ENCODE measurements at regions not wholly inside any gene's neighbourhood (a gene's known extent, or its start where the extent isn't known, plus 50 kb on each side); places are given as distances from the start of the nearest gene placed in this dataset.

- TF ChIP-seq, protein P1, sequence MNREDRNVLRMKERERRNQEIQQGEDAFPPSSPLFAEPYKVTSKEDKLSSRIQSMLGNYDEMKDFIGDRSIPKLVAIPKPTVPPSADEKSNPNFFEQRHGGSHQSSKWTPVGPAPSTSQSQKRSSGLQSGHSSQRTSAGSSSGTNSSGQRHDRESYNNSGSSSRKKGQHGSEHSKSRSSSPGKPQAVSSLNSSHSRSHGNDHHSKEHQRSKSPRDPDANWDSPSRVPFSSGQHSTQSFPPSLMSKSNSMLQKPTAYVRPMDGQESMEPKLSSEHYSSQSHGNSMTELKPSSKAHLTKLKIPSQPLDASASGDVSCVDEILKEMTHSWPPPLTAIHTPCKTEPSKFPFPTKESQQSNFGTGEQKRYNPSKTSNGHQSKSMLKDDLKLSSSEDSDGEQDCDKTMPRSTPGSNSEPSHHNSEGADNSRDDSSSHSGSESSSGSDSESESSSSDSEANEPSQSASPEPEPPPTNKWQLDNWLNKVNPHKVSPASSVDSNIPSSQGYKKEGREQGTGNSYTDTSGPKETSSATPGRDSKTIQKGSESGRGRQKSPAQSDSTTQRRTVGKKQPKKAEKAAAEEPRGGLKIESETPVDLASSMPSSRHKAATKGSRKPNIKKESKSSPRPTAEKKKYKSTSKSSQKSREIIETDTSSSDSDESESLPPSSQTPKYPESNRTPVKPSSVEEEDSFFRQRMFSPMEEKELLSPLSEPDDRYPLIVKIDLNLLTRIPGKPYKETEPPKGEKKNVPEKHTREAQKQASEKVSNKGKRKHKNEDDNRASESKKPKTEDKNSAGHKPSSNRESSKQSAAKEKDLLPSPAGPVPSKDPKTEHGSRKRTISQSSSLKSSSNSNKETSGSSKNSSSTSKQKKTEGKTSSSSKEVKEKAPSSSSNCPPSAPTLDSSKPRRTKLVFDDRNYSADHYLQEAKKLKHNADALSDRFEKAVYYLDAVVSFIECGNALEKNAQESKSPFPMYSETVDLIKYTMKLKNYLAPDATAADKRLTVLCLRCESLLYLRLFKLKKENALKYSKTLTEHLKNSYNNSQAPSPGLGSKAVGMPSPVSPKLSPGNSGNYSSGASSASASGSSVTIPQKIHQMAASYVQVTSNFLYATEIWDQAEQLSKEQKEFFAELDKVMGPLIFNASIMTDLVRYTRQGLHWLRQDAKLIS (CRISPR knock-in tag; IDR thresholded peaks at IDR 0.05; ENCODE audit: borderline replicate concordance): no peak
These were observed 261.3 kb upstream of the MEIS1 start (continued) for GRCh38 chr2:66173645-66174044.

GRCh38 chr2:66171530-66171929, 263.4 kb upstream of the MEIS1 start:
- no peak overlapping the region for H3K4me3 Mint-ChIP-seq
- no peaks in the 10 kb centered on the region for H3K27me3 Mint-ChIP-seq (ENCODE audit: low read depth)
- H3K4me1 Mint-ChIP-seq: no peaks in the 10 kb centered on the region; the same call in 1 of the 2 replicates
- H3K36me3 Mint-ChIP-seq: no peaks in the 10 kb centered on the region
- DNase-seq (ENCODE audit: low spot score) (no peak), ATAC-seq (no peak)
- ChIA-PET POLR2A (no interaction called here), CTCF (no interaction called here)
- H3K9me3 Mint-ChIP-seq: peaks cover 5% of the 10 kb centered on the region; the same call in 1 of the 2 replicates
- H3K27ac Mint-ChIP-seq: no peak overlapping the region
- no peak for TF ChIP-seq CREB1 (CRISPR knock-in tag; IDR thresholded peaks at IDR 0.05)
- no peak for TF ChIP-seq NFE2L1 (CRISPR knock-in tag; IDR thresholded peaks at IDR 0.05)
- TF ChIP-seq KAT7 (CRISPR knock-in tag; IDR thresholded peaks at IDR 0.05; ENCODE audit: borderline replicate concordance): no peak
- TF ChIP-seq MLX (CRISPR knock-in tag; IDR thresholded peaks at IDR 0.05): no peak
- TF ChIP-seq, protein P2, sequence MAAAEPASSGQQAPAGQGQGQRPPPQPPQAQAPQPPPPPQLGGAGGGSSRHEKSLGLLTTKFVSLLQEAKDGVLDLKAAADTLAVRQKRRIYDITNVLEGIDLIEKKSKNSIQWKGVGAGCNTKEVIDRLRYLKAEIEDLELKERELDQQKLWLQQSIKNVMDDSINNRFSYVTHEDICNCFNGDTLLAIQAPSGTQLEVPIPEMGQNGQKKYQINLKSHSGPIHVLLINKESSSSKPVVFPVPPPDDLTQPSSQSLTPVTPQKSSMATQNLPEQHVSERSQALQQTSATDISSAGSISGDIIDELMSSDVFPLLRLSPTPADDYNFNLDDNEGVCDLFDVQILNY (CRISPR knock-in tag; IDR thresholded peaks at IDR 0.05): no peak
- TF ChIP-seq FOXP4 (CRISPR knock-in tag; IDR thresholded peaks at IDR 0.05): no peak
- TF ChIP-seq ARID4B (CRISPR knock-in tag; IDR thresholded peaks at IDR 0.05; ENCODE audit: borderline replicate concordance): no peak
- TF ChIP-seq MAX (CRISPR knock-in tag; IDR thresholded peaks at IDR 0.05): no peak
- no peak for TF ChIP-seq AR (CRISPR knock-in tag; IDR thresholded peaks at IDR 0.05)
- TF ChIP-seq ZNF396 (CRISPR knock-in tag; IDR thresholded peaks at IDR 0.05; ENCODE audit: borderline replicate concordance): no peak
- TF ChIP-seq FOXJ3 (CRISPR knock-in tag; IDR thresholded peaks at IDR 0.05; ENCODE audit: borderline replicate concordance): no peak
- TF ChIP-seq FOXK1 (CRISPR knock-in tag; IDR thresholded peaks at IDR 0.05): no peak
- TF ChIP-seq OVOL2 (CRISPR knock-in tag; IDR thresholded peaks at IDR 0.05; ENCODE audit: borderline replicate concordance): no peak
- no peak for TF ChIP-seq GABPB1 (CRISPR knock-in tag; IDR thresholded peaks at IDR 0.05)
- TF ChIP-seq, protein P3, sequence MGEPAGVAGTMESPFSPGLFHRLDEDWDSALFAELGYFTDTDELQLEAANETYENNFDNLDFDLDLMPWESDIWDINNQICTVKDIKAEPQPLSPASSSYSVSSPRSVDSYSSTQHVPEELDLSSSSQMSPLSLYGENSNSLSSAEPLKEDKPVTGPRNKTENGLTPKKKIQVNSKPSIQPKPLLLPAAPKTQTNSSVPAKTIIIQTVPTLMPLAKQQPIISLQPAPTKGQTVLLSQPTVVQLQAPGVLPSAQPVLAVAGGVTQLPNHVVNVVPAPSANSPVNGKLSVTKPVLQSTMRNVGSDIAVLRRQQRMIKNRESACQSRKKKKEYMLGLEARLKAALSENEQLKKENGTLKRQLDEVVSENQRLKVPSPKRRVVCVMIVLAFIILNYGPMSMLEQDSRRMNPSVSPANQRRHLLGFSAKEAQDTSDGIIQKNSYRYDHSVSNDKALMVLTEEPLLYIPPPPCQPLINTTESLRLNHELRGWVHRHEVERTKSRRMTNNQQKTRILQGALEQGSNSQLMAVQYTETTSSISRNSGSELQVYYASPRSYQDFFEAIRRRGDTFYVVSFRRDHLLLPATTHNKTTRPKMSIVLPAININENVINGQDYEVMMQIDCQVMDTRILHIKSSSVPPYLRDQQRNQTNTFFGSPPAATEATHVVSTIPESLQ (CRISPR knock-in tag; IDR thresholded peaks at IDR 0.05): no peak
- no peak for TF ChIP-seq USF2 (CRISPR knock-in tag; IDR thresholded peaks at IDR 0.05)

Measured in WTC11 (cell line).